ENCODE measurements at regions not wholly inside any gene's neighbourhood (a gene's known extent, or its start where the extent isn't known, plus 50 kb on each side); places are given as distances from the start of the nearest gene placed in this dataset.
A peak's percentile ranks its signal among the peaks of the same experiment; 100 is the strongest.

DNA sequence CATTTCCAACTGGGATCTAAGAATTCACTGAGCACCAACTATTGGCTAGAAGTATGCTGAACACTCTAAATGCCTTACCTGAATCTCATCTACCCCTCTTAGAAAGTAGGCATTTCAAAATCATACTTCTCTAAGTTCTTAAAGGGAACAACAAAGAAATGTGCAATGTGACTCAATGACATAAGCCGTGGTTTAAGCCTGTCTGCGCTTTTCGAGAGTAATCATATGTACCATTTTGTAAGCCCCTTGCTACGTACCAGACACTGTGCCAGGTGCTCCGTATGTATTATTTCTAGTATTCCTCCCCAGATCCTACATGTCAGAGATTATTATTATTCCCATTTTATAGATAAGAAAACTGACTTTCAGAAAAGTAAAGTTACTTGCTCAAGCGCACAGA, 454.2 kb downstream of the SETD4 start:
- TF ChIP-seq, protein P1, sequence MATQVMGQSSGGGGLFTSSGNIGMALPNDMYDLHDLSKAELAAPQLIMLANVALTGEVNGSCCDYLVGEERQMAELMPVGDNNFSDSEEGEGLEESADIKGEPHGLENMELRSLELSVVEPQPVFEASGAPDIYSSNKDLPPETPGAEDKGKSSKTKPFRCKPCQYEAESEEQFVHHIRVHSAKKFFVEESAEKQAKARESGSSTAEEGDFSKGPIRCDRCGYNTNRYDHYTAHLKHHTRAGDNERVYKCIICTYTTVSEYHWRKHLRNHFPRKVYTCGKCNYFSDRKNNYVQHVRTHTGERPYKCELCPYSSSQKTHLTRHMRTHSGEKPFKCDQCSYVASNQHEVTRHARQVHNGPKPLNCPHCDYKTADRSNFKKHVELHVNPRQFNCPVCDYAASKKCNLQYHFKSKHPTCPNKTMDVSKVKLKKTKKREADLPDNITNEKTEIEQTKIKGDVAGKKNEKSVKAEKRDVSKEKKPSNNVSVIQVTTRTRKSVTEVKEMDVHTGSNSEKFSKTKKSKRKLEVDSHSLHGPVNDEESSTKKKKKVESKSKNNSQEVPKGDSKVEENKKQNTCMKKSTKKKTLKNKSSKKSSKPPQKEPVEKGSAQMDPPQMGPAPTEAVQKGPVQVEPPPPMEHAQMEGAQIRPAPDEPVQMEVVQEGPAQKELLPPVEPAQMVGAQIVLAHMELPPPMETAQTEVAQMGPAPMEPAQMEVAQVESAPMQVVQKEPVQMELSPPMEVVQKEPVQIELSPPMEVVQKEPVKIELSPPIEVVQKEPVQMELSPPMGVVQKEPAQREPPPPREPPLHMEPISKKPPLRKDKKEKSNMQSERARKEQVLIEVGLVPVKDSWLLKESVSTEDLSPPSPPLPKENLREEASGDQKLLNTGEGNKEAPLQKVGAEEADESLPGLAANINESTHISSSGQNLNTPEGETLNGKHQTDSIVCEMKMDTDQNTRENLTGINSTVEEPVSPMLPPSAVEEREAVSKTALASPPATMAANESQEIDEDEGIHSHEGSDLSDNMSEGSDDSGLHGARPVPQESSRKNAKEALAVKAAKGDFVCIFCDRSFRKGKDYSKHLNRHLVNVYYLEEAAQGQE (IDR thresholded peaks at IDR 0.05; ENCODE audit: insufficient replicate concordance, low read depth), result no peak
- TF ChIP-seq GABPA (IDR thresholded peaks at IDR 0.05; ENCODE audit: low read depth) (no peak), SPI1 (IDR thresholded peaks at IDR 0.05; ENCODE audit: borderline replicate concordance, low read depth) (no peak), POLR2AphosphoS5 (IDR thresholded peaks at IDR 0.05; ENCODE audit: low read depth) (no peak)
- TF ChIP-seq, protein P2, sequence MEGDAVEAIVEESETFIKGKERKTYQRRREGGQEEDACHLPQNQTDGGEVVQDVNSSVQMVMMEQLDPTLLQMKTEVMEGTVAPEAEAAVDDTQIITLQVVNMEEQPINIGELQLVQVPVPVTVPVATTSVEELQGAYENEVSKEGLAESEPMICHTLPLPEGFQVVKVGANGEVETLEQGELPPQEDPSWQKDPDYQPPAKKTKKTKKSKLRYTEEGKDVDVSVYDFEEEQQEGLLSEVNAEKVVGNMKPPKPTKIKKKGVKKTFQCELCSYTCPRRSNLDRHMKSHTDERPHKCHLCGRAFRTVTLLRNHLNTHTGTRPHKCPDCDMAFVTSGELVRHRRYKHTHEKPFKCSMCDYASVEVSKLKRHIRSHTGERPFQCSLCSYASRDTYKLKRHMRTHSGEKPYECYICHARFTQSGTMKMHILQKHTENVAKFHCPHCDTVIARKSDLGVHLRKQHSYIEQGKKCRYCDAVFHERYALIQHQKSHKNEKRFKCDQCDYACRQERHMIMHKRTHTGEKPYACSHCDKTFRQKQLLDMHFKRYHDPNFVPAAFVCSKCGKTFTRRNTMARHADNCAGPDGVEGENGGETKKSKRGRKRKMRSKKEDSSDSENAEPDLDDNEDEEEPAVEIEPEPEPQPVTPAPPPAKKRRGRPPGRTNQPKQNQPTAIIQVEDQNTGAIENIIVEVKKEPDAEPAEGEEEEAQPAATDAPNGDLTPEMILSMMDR (IDR thresholded peaks at IDR 0.05; ENCODE audit: insufficient read depth, low read length), result no peak
- no peak for DNase-seq (ENCODE audit: low read depth in 1 of 2, low spot score in 1 of 2)
- H3K4me3 ChIP-seq (replicated peaks; ENCODE audit: insufficient read depth, low read length), result no peak overlapping the region
- no peak overlapping the region for H3K27ac ChIP-seq (replicated peaks)
- H3K27me3 ChIP-seq (ENCODE audit: insufficient read depth, poor library complexity, severe bottlenecking), result peaks cover 9% of the 10 kb centered on the region

DNA sequence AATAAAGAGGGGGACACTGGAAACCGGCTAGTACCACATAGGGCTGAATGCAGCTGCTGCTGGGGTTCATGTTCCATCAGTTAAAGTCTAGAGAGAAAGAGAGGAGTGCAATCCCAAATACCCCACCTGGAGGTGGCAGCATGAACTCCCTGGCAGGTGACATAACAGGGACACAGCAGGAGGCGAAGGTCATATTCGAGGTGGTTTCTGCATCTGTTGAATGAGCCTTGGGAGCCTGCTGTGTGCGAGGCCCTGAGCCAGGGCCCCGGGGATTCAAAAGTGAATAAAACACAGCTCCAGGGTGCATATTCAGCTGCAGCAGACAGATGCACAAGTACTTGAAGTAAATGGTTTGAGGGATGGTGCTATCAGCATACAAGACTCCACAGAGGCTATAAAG, 456.8 kb downstream of the SETD4 start:
- no peak overlapping the region for H3K27ac ChIP-seq (replicated peaks)
- TF ChIP-seq POLR2AphosphoS5 (IDR thresholded peaks at IDR 0.05; ENCODE audit: low read depth) (no peak), GABPA (IDR thresholded peaks at IDR 0.05; ENCODE audit: low read depth) (no peak), SPI1 (IDR thresholded peaks at IDR 0.05; ENCODE audit: borderline replicate concordance, low read depth) (no peak)
- TF ChIP-seq, protein P1 (IDR thresholded peaks at IDR 0.05; ENCODE audit: insufficient replicate concordance, low read depth), result no peak
- TF ChIP-seq, protein P2 (IDR thresholded peaks at IDR 0.05; ENCODE audit: insufficient read depth, low read length), result no peak
- H3K27me3 ChIP-seq (ENCODE audit: insufficient read depth, poor library complexity, severe bottlenecking), result peaks cover 9% of the 10 kb centered on the region
- DNase-seq (ENCODE audit: low read depth in 1 of 2, low spot score in 1 of 2), result no peak
- no peak overlapping the region for H3K4me3 ChIP-seq (replicated peaks; ENCODE audit: insufficient read depth, low read length)

DNA sequence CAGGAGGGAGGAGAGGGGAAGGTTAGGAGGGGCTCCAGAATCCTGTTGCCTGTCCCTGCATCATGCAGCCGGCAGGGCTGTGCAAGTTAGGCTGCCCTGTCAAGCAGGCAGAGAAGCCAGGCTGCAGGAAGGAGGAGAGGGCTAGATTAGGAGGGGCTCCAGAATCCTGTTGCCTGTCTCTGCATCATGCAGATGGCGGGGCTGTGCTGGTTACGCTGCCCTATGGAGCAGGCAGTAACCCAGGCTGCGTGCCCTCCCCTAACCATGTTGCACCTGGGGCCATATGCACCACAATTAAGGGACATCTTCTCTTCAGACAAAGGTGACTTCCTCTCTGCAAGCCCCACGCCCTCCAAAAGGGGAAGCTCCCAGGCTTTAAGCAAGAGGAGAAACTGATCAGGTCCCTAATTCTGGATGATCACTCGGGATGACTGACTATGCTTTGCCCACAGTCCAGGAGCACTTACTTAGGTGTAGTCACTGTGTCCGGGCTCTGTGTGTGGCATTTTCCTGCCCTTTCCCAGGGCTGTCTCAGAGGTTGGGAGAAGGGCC, 457.4 kb downstream of the SETD4 start:
- no peak overlapping the region for H3K4me3 ChIP-seq (replicated peaks; ENCODE audit: insufficient read depth, low read length)
- peak in 1 of 2 experiments; percentile 28 for DNase-seq (ENCODE audit: low read depth in 1 of 2, low spot score in 1 of 2)
- TF ChIP-seq, protein P1 (IDR thresholded peaks at IDR 0.05; ENCODE audit: insufficient replicate concordance, low read depth), result no peak
- peak; percentile 64 for TF ChIP-seq SPI1 (IDR thresholded peaks at IDR 0.05; ENCODE audit: borderline replicate concordance, low read depth)
- peaks cover 9% of the 10 kb centered on the region for H3K27me3 ChIP-seq (ENCODE audit: insufficient read depth, poor library complexity, severe bottlenecking)
- H3K27ac ChIP-seq (replicated peaks), result no peak overlapping the region

Measured in HL-60 (cell line).